ENCODE measurements at regions not wholly inside any gene's neighbourhood (a gene's known extent, or its start where the extent isn't known, plus 50 kb on each side); places are given as distances from the start of the nearest gene placed in this dataset.
"Not testable (repeated sequence)": the region's sequence is repeated elsewhere in the genome, so short reads cannot be mapped to it uniquely, and the experiment has no call there.

DNA sequence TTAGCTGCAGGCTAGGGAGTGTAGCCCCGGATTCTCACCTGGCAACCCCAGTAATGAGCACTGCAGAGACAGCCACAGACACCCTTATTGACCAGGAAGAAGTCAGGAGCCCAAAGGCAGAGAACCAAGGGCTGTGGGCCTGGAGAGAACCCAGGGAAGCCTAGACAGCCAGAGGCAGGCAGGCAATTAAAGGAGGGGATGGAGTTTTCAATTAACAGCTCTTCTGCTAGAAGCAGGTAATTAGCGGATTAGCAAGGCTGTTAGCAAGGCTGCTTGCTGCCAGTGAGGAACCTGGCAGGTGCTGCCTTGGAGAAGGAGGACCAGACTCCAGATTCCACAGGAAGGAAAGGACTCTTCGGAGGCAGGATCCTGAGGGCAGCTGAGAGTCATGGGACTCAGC, 176.1 kb downstream of the TRIM43 start:
- H3K23ac ChIP-seq (ENCODE audit: insufficient read length, low read depth, low read length); H2BK5ac ChIP-seq (ENCODE audit: insufficient read length, low read length); H4K5ac ChIP-seq (ENCODE audit: insufficient read length, low read depth, low read length); H3K4me1 ChIP-seq (ENCODE audit: insufficient read depth, low read length); H3K56ac ChIP-seq (ENCODE audit: insufficient read length, low read depth, low read length); H3K27ac Mint-ChIP-seq; H2BK15ac ChIP-seq (ENCODE audit: low read depth, low read length); DNase-seq; H4K91ac ChIP-seq (ENCODE audit: insufficient read length, low read depth, low read length); H3K4me1 Mint-ChIP-seq; H2AFZ ChIP-seq (ENCODE audit: low read length); H3K9me3 ChIP-seq (ENCODE audit: control insufficient read depth, low read depth, low read length); H3K27me3 ChIP-seq (ENCODE audit: insufficient read depth, low read length); H2BK20ac ChIP-seq (ENCODE audit: low read depth, low read length, poor library complexity, severe bottlenecking); H2BK12ac ChIP-seq (ENCODE audit: insufficient read length, low read depth, low read length); H2AK5ac ChIP-seq (ENCODE audit: insufficient read length, low read length); H3K14ac ChIP-seq (ENCODE audit: insufficient read depth, low read length); H3K9ac ChIP-seq (ENCODE audit: extremely low read depth, insufficient read length, low read length); H2BK120ac ChIP-seq (ENCODE audit: low read depth, low read length, poor library complexity, severe bottlenecking); H3K4me3 Mint-ChIP-seq; H3K4me2 ChIP-seq (ENCODE audit: insufficient read depth, insufficient read length, low read length); H3K79me1 ChIP-seq (ENCODE audit: insufficient read depth, low read depth, low read length, poor library complexity, severe bottlenecking); H3K27ac ChIP-seq (ENCODE audit: insufficient read length, low read depth, low read length); H3K4ac ChIP-seq (ENCODE audit: low read depth, low read length); H3T11ph ChIP-seq (ENCODE audit: low read length); H4K8ac ChIP-seq (replicated peaks; ENCODE audit: insufficient read length, low read depth, low read length); H3K23me2 ChIP-seq (ENCODE audit: insufficient read length, low read depth, low read length, poor library complexity, severe bottlenecking); H3K18ac ChIP-seq (ENCODE audit: insufficient read length, low read depth, low read length); H4K20me1 ChIP-seq (ENCODE audit: control insufficient read depth, insufficient read depth, insufficient read length); H3K27me3 Mint-ChIP-seq (ENCODE audit: low read depth); H3K36me3 Mint-ChIP-seq (ENCODE audit: insufficient read depth in 1 of 3, low read depth in 3 of 3); H3K79me2 ChIP-seq (ENCODE audit: insufficient read depth, low read length): not testable (repeated sequence)
- no CpG with 5 or more reads among the region's 3 CpGs for WGBS (ENCODE audit: extremely low coverage, insufficient read length, low lambda C conversion rate)
- peaks cover 0 to 18% of the 10 kb centered on the region in 2 experiments; a peak in 1 of 5 replicates for H3K9me3 Mint-ChIP-seq

DNA sequence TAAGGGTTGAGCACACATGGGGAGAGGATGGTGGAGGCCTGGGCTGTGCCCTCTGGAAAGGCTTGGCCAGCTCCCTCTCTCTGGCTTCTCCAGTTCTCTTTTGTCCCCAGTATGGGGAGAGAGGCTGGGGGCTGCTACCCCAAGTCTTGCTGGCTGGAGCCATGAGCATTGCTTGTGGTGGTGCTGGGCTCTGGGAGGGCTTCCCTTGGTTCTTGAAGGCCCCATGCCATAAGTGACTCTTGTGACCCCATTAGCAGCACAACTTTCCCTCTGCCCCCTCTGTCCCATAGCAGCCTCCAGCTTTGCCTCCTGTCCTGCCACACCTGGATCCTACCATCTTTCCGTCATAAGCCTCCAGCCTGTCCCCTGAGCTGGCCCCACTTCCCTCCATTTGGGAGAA, 177.5 kb downstream of the TRIM43 start:
- not testable (repeated sequence) for H3K4me1 ChIP-seq (ENCODE audit: insufficient read depth, low read length); H3K23me2 ChIP-seq (ENCODE audit: insufficient read length, low read depth, low read length, poor library complexity, severe bottlenecking); H2AFZ ChIP-seq (ENCODE audit: low read length); H2BK20ac ChIP-seq (ENCODE audit: low read depth, low read length, poor library complexity, severe bottlenecking); H3K23ac ChIP-seq (ENCODE audit: insufficient read length, low read depth, low read length); H2BK120ac ChIP-seq (ENCODE audit: low read depth, low read length, poor library complexity, severe bottlenecking); H2BK15ac ChIP-seq (ENCODE audit: low read depth, low read length); H3K36me3 Mint-ChIP-seq (ENCODE audit: insufficient read depth in 1 of 3, low read depth in 3 of 3); H2AK5ac ChIP-seq (ENCODE audit: insufficient read length, low read length); H4K5ac ChIP-seq (ENCODE audit: insufficient read length, low read depth, low read length); H3K27ac ChIP-seq (ENCODE audit: insufficient read length, low read depth, low read length); H3T11ph ChIP-seq (ENCODE audit: low read length); H3K9me3 ChIP-seq (ENCODE audit: control insufficient read depth, low read depth, low read length); H3K27me3 ChIP-seq (ENCODE audit: insufficient read depth, low read length); H3K9ac ChIP-seq (ENCODE audit: extremely low read depth, insufficient read length, low read length); H3K4ac ChIP-seq (ENCODE audit: low read depth, low read length); H3K27ac Mint-ChIP-seq; H2BK5ac ChIP-seq (ENCODE audit: insufficient read length, low read length); H3K79me2 ChIP-seq (ENCODE audit: insufficient read depth, low read length); H4K91ac ChIP-seq (ENCODE audit: insufficient read length, low read depth, low read length); H3K56ac ChIP-seq (ENCODE audit: insufficient read length, low read depth, low read length); H2BK12ac ChIP-seq (ENCODE audit: insufficient read length, low read depth, low read length); DNase-seq; H3K27me3 Mint-ChIP-seq (ENCODE audit: low read depth); H3K4me1 Mint-ChIP-seq; H3K79me1 ChIP-seq (ENCODE audit: insufficient read depth, low read depth, low read length, poor library complexity, severe bottlenecking); H3K4me2 ChIP-seq (ENCODE audit: insufficient read depth, insufficient read length, low read length); H3K14ac ChIP-seq (ENCODE audit: insufficient read depth, low read length); H4K20me1 ChIP-seq (ENCODE audit: control insufficient read depth, insufficient read depth, insufficient read length); H3K4me3 Mint-ChIP-seq; H3K18ac ChIP-seq (ENCODE audit: insufficient read length, low read depth, low read length); H4K8ac ChIP-seq (replicated peaks; ENCODE audit: insufficient read length, low read depth, low read length)
- peaks cover 0 to 15% of the 10 kb centered on the region in 2 experiments; a peak in 1 of 5 replicates for H3K9me3 Mint-ChIP-seq
- no CpG with 5 or more reads among the region's 1 CpG for WGBS (ENCODE audit: extremely low coverage, insufficient read length, low lambda C conversion rate)
